H1 (cell line): ENCODE measurements at regions not wholly inside any gene's neighbourhood (a gene's known extent, or its start where the extent isn't known, plus 50 kb on each side); places are given as distances from the start of the nearest gene placed in this dataset.

Experiments used
- EP300 ChIP-seq, 2 experiments: IDR thresholded peaks; 1 replicate in 1 of 2; 2 replicates in 1 of 2; pipeline ENCODE4 v1.6.1; 2011 to 2012; ENCODE audit warnings: low read depth in 2 of 2, low read length in 2 of 2, mild to moderate bottlenecking in 2 of 2, borderline replicate concordance in 1 of 2, inconsistent platforms in 1 of 2, moderate library complexity in 1 of 2
- POU5F1 ChIP-seq: IDR thresholded peaks from 2 replicates; pipeline ENCODE4 v1.6.1; 2011; ENCODE audit warnings: low read depth, mild to moderate bottlenecking, low read length, moderate library complexity
- SAP30 ChIP-seq: fragments of 300-600 bp; sonication (generic); IDR thresholded peaks from 2 replicates; pipeline ENCODE4 v1.7.1; 2012; ENCODE audit warnings: low read length, moderate library complexity, mild to moderate bottlenecking, inconsistent platforms; ENCODE audit not compliant: insufficient read depth, insufficient replicate concordance

DNA sequence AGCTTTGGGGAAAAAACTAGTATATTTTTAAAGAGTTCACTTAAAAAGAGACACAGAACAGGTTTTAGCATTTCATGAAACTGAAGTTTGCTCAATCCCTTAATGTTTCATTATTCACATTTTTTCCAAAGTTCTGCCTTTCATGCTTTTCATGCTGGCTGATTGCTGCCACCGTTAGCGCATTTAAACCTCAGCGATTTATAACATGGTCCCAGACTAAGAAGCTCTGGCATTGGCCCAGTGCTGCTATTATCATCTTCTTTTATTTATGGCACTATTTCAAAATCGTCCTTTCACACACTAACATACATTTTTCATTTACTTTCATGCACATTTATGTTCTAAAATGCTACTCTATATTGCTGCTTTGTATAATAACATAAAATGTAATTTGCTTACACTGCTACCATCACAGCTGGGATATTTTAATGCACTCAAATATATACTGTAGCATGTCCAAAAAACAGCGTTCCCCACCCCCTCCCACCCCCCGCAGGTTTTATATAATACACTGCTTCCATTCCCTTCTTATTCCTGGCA, 141.9 kb downstream of the MPP7 start (continued):
- TF ChIP-seq EP300 (IDR thresholded peaks at IDR 0.05; ENCODE audit: borderline replicate concordance in 1 of 2, low read depth in 2 of 2, low read length in 2 of 2) (no peak), POU5F1 (no peak), SAP30 (no peak)
